GM23338 (cell line): ENCODE measurements at regions not wholly inside any gene's neighbourhood (a gene's known extent, or its start where the extent isn't known, plus 50 kb on each side); places are given as distances from the start of the nearest gene placed in this dataset.

Experiments
- ATAC-seq: fragments of 200-7000 bp; cut with Tn5 transposase; 3 replicates; pipeline ENCODE4 v1.9.1; 2020
- DNase-seq: peaks from one replicate; pipeline ENCODE4 v3.0.0-alpha.2; 2015; ENCODE audit warnings: low spot score
- H2AFZ ChIP-seq: fragments of 200-600 bp; sonication (generic); 2 replicates; pipeline ENCODE4 v1.8.0; 2016; ENCODE audit warnings: antibody characterized with exemption, mild to moderate bottlenecking, moderate library complexity
- H3F3A ChIP-seq: fragments of 200-600 bp; sonication (generic); replicated peaks from 2 replicates; pipeline ENCODE4 v1.8.0; 2017; ENCODE audit warnings: antibody characterized with exemption, mixed run types, low read depth
- H3K27ac ChIP-seq: fragments of 200-600 bp; sonication (generic); 2 replicates; pipeline ENCODE4 v1.6.1; 2016; ENCODE audit warnings: low read depth
- H3K27me3 ChIP-seq: fragments of 200-600 bp; sonication (generic); 2 replicates; pipeline ENCODE4 v1.8.0; 2016; ENCODE audit warnings: mild to moderate bottlenecking, mixed run types, moderate library complexity; ENCODE audit not compliant: insufficient read depth
- H3K36me3 ChIP-seq: fragments of 200-600 bp; sonication (generic); 2 replicates; pipeline ENCODE4 v1.8.0; 2016; ENCODE audit warnings: mild to moderate bottlenecking; ENCODE audit not compliant: insufficient read depth
- H3K4me1 ChIP-seq: fragments of 200-600 bp; sonication (generic); 2 replicates; pipeline ENCODE4 v1.8.0; 2016; ENCODE audit warnings: mild to moderate bottlenecking, moderate library complexity; ENCODE audit not compliant: insufficient read depth
- H3K4me2 ChIP-seq: fragments of 200-600 bp; sonication (generic); 2 replicates; pipeline ENCODE4 v1.7.1; 2017; ENCODE audit warnings: mixed run types
- H3K4me3 ChIP-seq: fragments of 200-600 bp; sonication (generic); 2 replicates; pipeline ENCODE4 v1.6.1; 2016; ENCODE audit warnings: mixed run types
- H3K79me2 ChIP-seq: fragments of 200-600 bp; sonication (generic); replicated peaks from 2 replicates; pipeline ENCODE4 v1.8.0; 2017; ENCODE audit warnings: mild to moderate bottlenecking; ENCODE audit not compliant: insufficient read depth
- H3K9me2 ChIP-seq: fragments of 200-600 bp; sonication (generic); 2 replicates; pipeline ENCODE4 v1.8.0; 2017; ENCODE audit not compliant: insufficient read depth
- H4K20me1 ChIP-seq: fragments of 200-600 bp; sonication (generic); replicated peaks from 2 replicates; pipeline ENCODE4 v1.8.0; 2017; ENCODE audit warnings: mild to moderate bottlenecking; ENCODE audit not compliant: insufficient read depth
- H3K27ac Mint-ChIP-seq: 2 replicates; pipeline ENCODE4 v1.8.0; 2020; ENCODE audit warnings: inconsistent platforms, mild to moderate bottlenecking, moderate library complexity, mixed read lengths
- H3K27me3 Mint-ChIP-seq: 3 replicates; pipeline ENCODE4 v1.8.0; 2022; ENCODE audit warnings: low read depth, mild to moderate bottlenecking, moderate library complexity, mixed read lengths, inconsistent platforms; ENCODE audit not compliant: insufficient read depth, poor library complexity
- H3K36me3 Mint-ChIP-seq: 3 replicates; pipeline ENCODE4 v1.8.0; 2021; ENCODE audit warnings: low read depth, mild to moderate bottlenecking, inconsistent platforms, moderate library complexity, mixed read lengths
- H3K4me1 Mint-ChIP-seq: 3 replicates; pipeline ENCODE4 v1.8.0; 2020; ENCODE audit warnings: mild to moderate bottlenecking, inconsistent platforms, mixed read lengths
- H3K4me3 Mint-ChIP-seq: 3 replicates; pipeline ENCODE4 v1.8.0; 2021; ENCODE audit warnings: moderate library complexity, mild to moderate bottlenecking, inconsistent platforms, mixed read lengths
- H3K9me3 Mint-ChIP-seq: 3 replicates; pipeline ENCODE4 v1.8.0; 2020; ENCODE audit warnings: moderate library complexity, mild to moderate bottlenecking, inconsistent platforms, mixed read lengths
- ETS1 ChIP-seq: IDR thresholded peaks from 2 replicates; pipeline ENCODE4 v1.6.1; 2016; ENCODE audit warnings: antibody characterized with exemption
- EZH2 ChIP-seq: fragments of 200-600 bp; sonication (generic); IDR thresholded peaks from one replicate; pipeline ENCODE4 v1.8.0; 2017; ENCODE audit warnings: antibody characterized with exemption, mild to moderate bottlenecking, low read depth; ENCODE audit not compliant: unreplicated experiment
- EZH2phosphoT487 ChIP-seq: fragments of 200-600 bp; sonication (generic); IDR thresholded peaks from one replicate; pipeline ENCODE4 v1.8.1; 2018; ENCODE audit warnings: antibody characterized with exemption; ENCODE audit not compliant: unreplicated experiment
- JUNB ChIP-seq: IDR thresholded peaks from one replicate; pipeline ENCODE4 v1.6.1; 2016; ENCODE audit warnings: antibody characterized with exemption; ENCODE audit not compliant: unreplicated experiment
- NANOG ChIP-seq: IDR thresholded peaks from 2 replicates; pipeline ENCODE4 v1.6.1; 2016; ENCODE audit warnings: antibody characterized with exemption, borderline replicate concordance
- POLR2AphosphoS5 ChIP-seq: IDR thresholded peaks from 2 replicates; pipeline ENCODE4 v1.6.1; 2016; ENCODE audit warnings: antibody characterized with exemption, low read depth
- REST ChIP-seq: IDR thresholded peaks from one replicate; pipeline ENCODE4 v1.6.1; 2018; ENCODE audit warnings: antibody characterized with exemption; ENCODE audit not compliant: unreplicated experiment
- ZNF331 ChIP-seq: fragments of 250-450 bp; sonication (Bioruptor Pico); IDR thresholded peaks from 2 replicates; pipeline ENCODE4 v1.5.0; 2020; ENCODE audit warnings: low read depth, mild to moderate bottlenecking, moderate library complexity
- ZNF462 ChIP-seq: fragments of 250-450 bp; sonication (Bioruptor Pico); IDR thresholded peaks from 2 replicates; pipeline ENCODE4 v1.5.0; 2020; ENCODE audit warnings: mild to moderate bottlenecking, moderate library complexity
- TF ChIP-seq, protein P1 (sequence below), 2 experiments: fragments of 200-600 bp in 1 of 2; sonication (generic) in 1 of 2; conservative IDR thresholded peaks; 2 replicates each; pipeline versions ENCODE4 v1.5.1 to v1.6.1; 2016 to 2017; ENCODE audit warnings: antibody characterized with exemption in 2 of 2, low read depth in 2 of 2, mild to moderate bottlenecking in 2 of 2, moderate library complexity in 1 of 2

GRCh38 chr7:35860664-35861063 is 59.8 kb downstream of the SEPTIN7 start (continued):
- TF ChIP-seq NANOG (no peak), ETS1 (no peak), EZH2 (no peak), ZNF331 (CRISPR knock-in tag) (no peak), EZH2phosphoT487 (no peak), POLR2AphosphoS5 (no peak), REST (no peak)

GRCh38 chr7:35865287-35865686 is 64.4 kb downstream of the SEPTIN7 start:
- Histone ChIP-seq H3F3A (no peaks in the 10 kb centered on the region), H3K27ac (no peak overlapping the region), H3K9me2 (no peaks in the 10 kb centered on the region), H3K27me3 (no peaks in the 10 kb centered on the region), H3K4me3 (no peak overlapping the region), H3K36me3 (no peaks in the 10 kb centered on the region), H3K79me2 (peaks cover 56% of the 10 kb centered on the region), H3K4me1 (no peaks in the 10 kb centered on the region), H4K20me1 (peaks cover 7% of the 10 kb centered on the region; the same call in 1 of the 2 replicates), H2AFZ (no peak overlapping the region), H3K4me2 (no peak overlapping the region)
- DNase-seq = no peak
- Mint-ChIP-seq H3K36me3 (peaks cover 6% of the 10 kb centered on the region; the same call in 1 of the 3 replicates), H3K4me3 (no peak overlapping the region), H3K9me3 (no peaks in the 10 kb centered on the region), H3K27me3 (no peaks in the 10 kb centered on the region), H3K27ac (no peak overlapping the region), H3K4me1 (peaks cover 17% of the 10 kb centered on the region; the same call in 2 of the 3 replicates)
- no peak for ATAC-seq
- TF ChIP-seq ZNF331 (CRISPR knock-in tag) = no peak
- TF ChIP-seq JUNB = no peak
- no peak for TF ChIP-seq EZH2
- no peak for TF ChIP-seq EZH2phosphoT487
- no peak for TF ChIP-seq ZNF462
- no peak for TF ChIP-seq POLR2AphosphoS5
- TF ChIP-seq, protein P1, sequence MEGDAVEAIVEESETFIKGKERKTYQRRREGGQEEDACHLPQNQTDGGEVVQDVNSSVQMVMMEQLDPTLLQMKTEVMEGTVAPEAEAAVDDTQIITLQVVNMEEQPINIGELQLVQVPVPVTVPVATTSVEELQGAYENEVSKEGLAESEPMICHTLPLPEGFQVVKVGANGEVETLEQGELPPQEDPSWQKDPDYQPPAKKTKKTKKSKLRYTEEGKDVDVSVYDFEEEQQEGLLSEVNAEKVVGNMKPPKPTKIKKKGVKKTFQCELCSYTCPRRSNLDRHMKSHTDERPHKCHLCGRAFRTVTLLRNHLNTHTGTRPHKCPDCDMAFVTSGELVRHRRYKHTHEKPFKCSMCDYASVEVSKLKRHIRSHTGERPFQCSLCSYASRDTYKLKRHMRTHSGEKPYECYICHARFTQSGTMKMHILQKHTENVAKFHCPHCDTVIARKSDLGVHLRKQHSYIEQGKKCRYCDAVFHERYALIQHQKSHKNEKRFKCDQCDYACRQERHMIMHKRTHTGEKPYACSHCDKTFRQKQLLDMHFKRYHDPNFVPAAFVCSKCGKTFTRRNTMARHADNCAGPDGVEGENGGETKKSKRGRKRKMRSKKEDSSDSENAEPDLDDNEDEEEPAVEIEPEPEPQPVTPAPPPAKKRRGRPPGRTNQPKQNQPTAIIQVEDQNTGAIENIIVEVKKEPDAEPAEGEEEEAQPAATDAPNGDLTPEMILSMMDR (conservative IDR thresholded peaks at IDR 0.05; ENCODE audit: low read depth in 2 of 2) = no peak
- TF ChIP-seq NANOG = no peak
